Endodermal cell (in vitro differentiated cells): ENCODE measurements at regions not wholly inside any gene's neighbourhood (a gene's known extent, or its start where the extent isn't known, plus 50 kb on each side); places are given as distances from the start of the nearest gene placed in this dataset.

Source experiments
- DNase-seq: peaks from one replicate; pipeline ENCODE4 v3.0.0-alpha.2; 2017
- H3K27ac ChIP-seq: 2 replicates; pipeline ENCODE4 v1.5.1; 2013; ENCODE audit warnings: mild to moderate bottlenecking, low read depth, low read length, moderate library complexity
- H3K27me3 ChIP-seq: 2 replicates; pipeline ENCODE4 v1.6.1; 2013; ENCODE audit warnings: mild to moderate bottlenecking, low read length, moderate library complexity; ENCODE audit not compliant: insufficient read depth, control insufficient read depth, poor library complexity, severe bottlenecking
- H3K36me3 ChIP-seq: 2 replicates; pipeline ENCODE4 v1.7.0; 2013; ENCODE audit warnings: mild to moderate bottlenecking, low read length, moderate library complexity; ENCODE audit not compliant: control insufficient read depth, insufficient read depth
- H3K4me1 ChIP-seq: one replicate; pipeline ENCODE4 v1.7.0; 2013; ENCODE audit warnings: low read length; ENCODE audit not compliant: control insufficient read depth, insufficient read depth
- H3K4me3 ChIP-seq: 2 replicates; pipeline ENCODE4 v1.5.1; 2013; ENCODE audit warnings: mild to moderate bottlenecking, low read length, moderate library complexity
- H3K9ac ChIP-seq: 2 replicates; pipeline ENCODE4 v1.6.1; 2013; ENCODE audit warnings: mild to moderate bottlenecking, low read length, moderate library complexity; ENCODE audit not compliant: poor library complexity, severe bottlenecking; ENCODE audit errors: extremely low read depth
- H3K9me3 ChIP-seq: 2 replicates; pipeline ENCODE4 v1.6.1; 2013; ENCODE audit warnings: mild to moderate bottlenecking, low read length, moderate library complexity; ENCODE audit not compliant: control insufficient read depth
- H3K27ac Mint-ChIP-seq: 2 replicates; pipeline ENCODE4 v1.8.0; 2020; ENCODE audit warnings: mixed read lengths
- H3K27me3 Mint-ChIP-seq: 2 replicates; pipeline ENCODE4 v1.8.0; 2021; ENCODE audit warnings: mild to moderate bottlenecking, mixed read lengths; ENCODE audit not compliant: insufficient read depth
- H3K36me3 Mint-ChIP-seq: 2 replicates; pipeline ENCODE4 v1.8.0; 2020; ENCODE audit warnings: low read depth, mixed read lengths
- H3K4me1 Mint-ChIP-seq: 2 replicates; pipeline ENCODE4 v1.8.0; 2020; ENCODE audit warnings: mixed read lengths
- H3K4me3 Mint-ChIP-seq: 2 replicates; pipeline ENCODE4 v1.8.0; 2020; ENCODE audit warnings: mild to moderate bottlenecking, moderate library complexity, mixed read lengths
- H3K9me3 Mint-ChIP-seq: 2 replicates; pipeline ENCODE4 v1.8.0; 2020; ENCODE audit warnings: mild to moderate bottlenecking, mixed read lengths
- CTCF ChIP-seq: fragments of 200-600 bp; sonication (generic); conservative IDR thresholded peaks from 2 replicates; pipeline ENCODE4 v1.5.0; 2021; ENCODE audit warnings: antibody characterized with exemption, mild to moderate bottlenecking
- WGBS, 2 experiments: methylation state at CpG; one replicate each; pipeline versions ENCODE4 v1.1.5 to v1.1.7; 2013; ENCODE audit warnings: missing lambda C conversion rate in 2 of 2, mixed read lengths in 1 of 2; ENCODE audit not compliant: insufficient coverage in 1 of 2, insufficient read length in 1 of 2; 5-methylcytosine and 5-hydroxymethylcytosine counted together

DNA sequence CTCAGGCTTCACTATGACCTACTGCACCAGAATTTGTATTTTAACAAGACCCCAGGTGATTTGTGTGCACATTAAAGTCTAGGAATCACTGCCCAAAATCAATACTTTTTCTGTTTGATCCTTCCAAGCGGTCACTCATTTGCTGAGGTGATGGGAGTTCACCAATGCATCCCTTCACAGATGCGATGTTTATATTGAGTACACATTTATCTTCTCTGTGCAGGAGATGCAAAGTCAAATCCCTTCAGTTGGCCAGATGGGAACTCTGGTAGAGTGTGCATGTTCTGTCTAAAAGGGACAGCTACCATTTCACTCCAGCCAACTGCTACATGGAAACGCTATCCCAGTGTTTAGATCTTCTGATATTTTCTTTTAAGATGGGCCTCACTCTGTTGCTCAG, 122.6 kb upstream of the HS3ST2 start:
- no peak for TF ChIP-seq CTCF
- 92 to 95% methylated on average over 3 of the region's 3 CpGs for WGBS, 2 experiments
- Histone ChIP-seq H3K9me3 (peaks cover 13% of the 10 kb centered on the region), H3K27me3 (no peaks in the 10 kb centered on the region), H3K4me3 (no peak overlapping the region), H3K27ac (no peak overlapping the region), H3K4me1 (no peaks in the 10 kb centered on the region), H3K9ac (no peak overlapping the region), H3K36me3 (no peaks in the 10 kb centered on the region)
- Mint-ChIP-seq H3K36me3 (no peaks in the 10 kb centered on the region), H3K4me1 (no peaks in the 10 kb centered on the region), H3K4me3 (no peak overlapping the region), H3K27me3 (no peaks in the 10 kb centered on the region), H3K9me3 (peaks cover 13% of the 10 kb centered on the region), H3K27ac (no peak overlapping the region)
- no peak for DNase-seq

DNA sequence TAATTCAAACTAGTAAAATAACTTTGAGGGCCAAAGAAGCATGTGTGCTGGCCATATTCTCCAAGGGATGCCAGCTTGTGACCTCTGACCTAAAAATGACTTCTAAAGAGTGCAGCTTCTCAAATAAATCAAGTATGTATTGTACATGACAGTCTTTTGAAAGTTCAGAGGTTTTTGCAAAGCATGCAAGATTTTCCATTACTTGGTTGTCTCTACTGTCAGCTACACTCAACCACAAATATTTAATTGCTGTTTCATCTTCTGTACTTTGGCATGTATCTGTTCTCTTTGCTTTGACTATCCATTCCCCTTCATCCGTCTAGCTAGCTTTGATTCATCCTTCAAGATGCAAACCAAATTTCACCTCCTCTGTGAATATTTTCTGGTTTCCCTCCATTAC, 121.9 kb upstream of the HS3ST2 start:
- Histone ChIP-seq H3K27me3 (no peaks in the 10 kb centered on the region), H3K36me3 (no peaks in the 10 kb centered on the region), H3K4me3 (no peak overlapping the region), H3K9me3 (peaks cover 7% of the 10 kb centered on the region), H3K9ac (no peak overlapping the region), H3K4me1 (no peaks in the 10 kb centered on the region), H3K27ac (no peak overlapping the region)
- Mint-ChIP-seq H3K27me3 (no peaks in the 10 kb centered on the region), H3K36me3 (no peaks in the 10 kb centered on the region), H3K9me3 (peaks cover 8% of the 10 kb centered on the region), H3K4me1 (no peaks in the 10 kb centered on the region), H3K4me3 (no peak overlapping the region), H3K27ac (no peak overlapping the region)
- no peak for TF ChIP-seq CTCF
- no peak for DNase-seq
- 88 to 94% methylated on average over 1 of the region's 1 CpG for WGBS, 2 experiments

- no peaks in the 10 kb centered on the region for H3K9me3 ChIP-seq
- H3K4me3 ChIP-seq, result no peak overlapping the region
These were observed 120.9 kb upstream of the HS3ST2 start for GRCh38 chr16:22692916-22693637.

More at GRCh38 chr16:22692916-22693637, 120.9 kb upstream of the HS3ST2 start:
- Histone ChIP-seq H3K9ac (no peak overlapping the region), H3K4me1 (no peaks in the 10 kb centered on the region), H3K27ac (no peak overlapping the region), H3K27me3 (no peaks in the 10 kb centered on the region), H3K36me3 (no peaks in the 10 kb centered on the region)
- no peaks in the 10 kb centered on the region for H3K4me1 Mint-ChIP-seq
- no peak for TF ChIP-seq CTCF
- 82 to 92% methylated on average over 5 to 6 of the region's 6 CpGs for WGBS, 2 experiments
- DNase-seq, result no peak
- H3K4me3 Mint-ChIP-seq, result no peak overlapping the region
- H3K36me3 Mint-ChIP-seq, result no peaks in the 10 kb centered on the region
- H3K9me3 Mint-ChIP-seq, result no peaks in the 10 kb centered on the region
- H3K27me3 Mint-ChIP-seq, result no peaks in the 10 kb centered on the region
- H3K27ac Mint-ChIP-seq, result no peak overlapping the region
